MV-4-11 (cell line): ENCODE measurements at regions not wholly inside any gene's neighbourhood (a gene's known extent, or its start where the extent isn't known, plus 50 kb on each side); places are given as distances from the start of the nearest gene placed in this dataset.

Source experiments
- DNase-seq: peaks from one replicate; lab custom pipeline; 2025; lab: John Stamatoyannopoulos, UW

DNA sequence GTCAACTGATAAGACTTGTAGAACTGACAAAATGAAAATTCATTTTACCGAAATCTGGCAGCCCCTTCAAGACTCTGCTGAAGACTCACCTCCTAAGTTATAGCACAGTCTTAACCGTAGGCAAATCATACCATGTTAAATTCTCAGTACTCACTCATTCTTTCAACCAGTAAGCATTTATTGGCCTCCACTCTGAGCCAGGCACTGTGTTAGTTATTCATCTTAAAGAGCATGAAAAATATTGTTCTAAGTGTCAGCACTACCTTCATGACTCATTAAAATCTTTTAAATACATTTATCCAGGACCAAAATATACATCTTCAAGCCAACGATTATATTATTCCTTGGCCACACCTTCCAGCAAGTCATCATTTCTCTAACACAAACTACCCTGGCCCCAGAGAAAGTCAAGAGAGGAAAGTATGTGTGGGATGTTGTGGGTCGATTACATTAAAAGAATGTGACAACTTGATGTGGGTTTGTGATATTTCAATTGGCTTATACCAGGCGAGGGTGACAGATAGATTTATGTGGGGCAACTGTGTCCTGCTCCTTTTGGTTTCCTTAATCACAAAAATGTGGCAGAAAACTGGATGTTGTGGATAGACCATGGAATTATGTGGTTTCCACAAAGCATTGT is 55.0 kb downstream of the TMEM30B start:
- no peak for DNase-seq

- DNase-seq: no peak
Observed at GRCh38 chr14:61225344-61225743, 55.8 kb downstream of the TMEM30B start.

- DNase-seq: no peak
Observed at GRCh38 chr14:61223552-61223951, 57.6 kb downstream of the TMEM30B start.

- no peak for DNase-seq
Observed at GRCh38 chr14:61222388-61222787, 58.8 kb downstream of the TMEM30B start.

DNA sequence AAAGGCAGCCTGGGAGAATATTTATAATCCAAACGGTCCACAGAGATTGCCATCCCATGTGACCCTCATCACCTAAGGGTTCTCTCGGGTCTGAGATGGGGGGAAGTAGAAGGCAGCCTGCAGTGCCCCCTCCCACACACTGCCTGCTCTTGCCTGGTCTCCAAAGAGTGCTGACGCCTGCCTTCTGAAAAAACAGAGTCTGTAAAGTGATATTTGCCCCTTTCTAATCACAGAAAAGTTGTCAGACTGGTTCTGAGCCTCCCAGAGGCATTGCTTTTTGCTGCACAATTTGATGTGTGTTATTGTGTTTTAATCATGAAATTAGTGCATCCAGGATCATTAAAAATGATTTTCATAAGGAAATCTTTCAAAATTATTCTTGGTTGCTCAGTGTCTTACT is 59.2 kb downstream of the TMEM30B start:
- DNase-seq: no peak

GRCh38 chr14:61219673-61220072 is 61.5 kb downstream of the TMEM30B start:
- no peak for DNase-seq

DNA sequence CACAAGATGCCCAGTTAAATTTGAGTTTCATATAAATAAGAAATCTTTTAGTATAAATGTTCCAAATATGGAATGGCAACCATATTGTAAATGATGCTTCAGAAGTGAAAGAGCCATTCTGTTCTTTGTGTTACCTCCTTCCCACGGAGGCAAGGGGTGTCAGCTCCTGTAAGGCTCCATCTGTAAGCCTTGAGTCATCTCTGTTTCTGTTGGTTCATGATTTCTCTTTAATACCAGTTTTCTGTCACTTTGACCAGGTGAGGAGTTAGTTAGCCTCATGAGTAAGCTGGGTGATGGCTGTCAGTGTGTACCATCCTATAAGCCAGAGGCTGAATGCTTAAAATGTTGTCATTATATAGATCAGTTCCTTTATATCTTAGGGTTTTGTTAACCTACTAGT is 61.9 kb downstream of the TMEM30B start:
- DNase-seq: no peak

DNA sequence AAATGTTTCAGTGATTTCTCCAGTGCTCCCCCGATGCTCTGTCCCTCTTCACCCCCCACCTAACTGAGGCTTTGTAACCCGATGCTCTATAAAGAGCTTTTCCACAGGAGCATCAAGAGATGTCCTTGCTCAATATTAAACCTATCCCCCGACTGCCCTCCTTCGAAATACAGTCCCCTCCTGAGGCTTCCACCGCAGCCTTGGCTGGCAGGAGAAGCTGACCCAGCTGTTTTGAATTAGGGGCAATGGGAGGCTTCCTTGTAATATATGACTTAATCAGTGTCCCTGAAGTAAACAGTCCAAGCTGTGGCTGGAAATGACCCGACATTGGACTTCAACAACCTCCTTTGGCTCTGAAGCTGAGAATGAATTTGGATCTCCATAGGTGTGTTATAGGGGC is 62.4 kb downstream of the TMEM30B start:
- no peak for DNase-seq

GRCh38 chr14:61218157-61218556 is 63.0 kb downstream of the TMEM30B start:
- no peak for DNase-seq

DNA sequence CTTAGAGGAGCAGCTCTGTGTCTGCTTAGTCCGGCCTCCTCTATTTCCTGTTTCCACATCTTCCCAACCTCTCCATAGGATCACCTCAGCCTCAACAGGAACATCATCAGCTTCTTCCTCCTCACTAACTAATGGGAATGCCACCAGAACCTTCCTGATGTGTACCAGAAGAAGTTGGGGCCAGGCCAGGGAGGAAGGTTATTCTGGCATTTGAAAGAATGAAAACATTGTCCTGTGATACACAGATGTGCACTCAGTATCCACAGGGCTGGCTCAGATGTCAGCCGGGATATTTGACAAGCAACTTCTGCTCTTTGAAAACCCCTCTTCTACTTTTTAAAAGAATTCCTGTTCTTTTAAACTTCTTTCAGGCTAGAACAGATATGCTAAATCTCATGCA is 63.6 kb downstream of the TMEM30B start:
- no peak for DNase-seq

DNA sequence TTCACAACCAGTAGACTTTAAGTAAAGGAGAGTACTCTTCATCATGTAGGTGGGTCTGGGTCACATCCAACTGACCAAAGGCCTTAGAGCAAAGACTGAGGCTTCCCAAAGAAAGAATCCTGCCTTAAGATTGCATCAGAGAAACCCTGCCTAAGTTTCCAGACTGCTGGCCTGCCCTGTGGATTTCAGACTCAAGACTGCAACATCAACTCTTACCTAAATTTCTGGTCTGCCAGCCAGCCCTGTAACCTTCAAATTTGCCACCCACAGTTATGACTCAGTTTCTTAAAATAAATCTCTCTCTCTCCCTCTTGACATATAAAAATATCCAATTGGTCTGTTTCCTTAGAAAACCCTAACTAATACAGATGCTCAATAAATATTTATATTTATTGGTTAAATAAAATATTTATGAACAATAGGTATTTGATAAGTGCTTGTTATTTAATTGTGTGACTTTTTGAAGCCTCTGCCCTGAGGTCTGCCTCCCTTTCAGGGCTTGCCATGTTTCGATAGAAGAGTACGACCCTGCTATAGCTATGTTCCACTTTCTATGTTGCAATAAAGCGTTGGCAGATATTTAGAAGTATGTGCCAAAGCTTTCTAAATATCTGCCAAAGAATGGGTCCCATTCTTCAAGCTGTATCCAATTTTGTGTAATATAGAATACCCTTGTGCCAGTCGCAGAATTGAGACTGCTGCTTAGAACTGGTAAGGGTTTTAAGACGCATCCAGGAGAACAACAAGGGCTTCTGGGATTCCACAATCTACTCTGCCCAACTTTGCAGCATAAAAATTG is 65.7 kb downstream of the TMEM30B start:
- DNase-seq: no peak

DNA sequence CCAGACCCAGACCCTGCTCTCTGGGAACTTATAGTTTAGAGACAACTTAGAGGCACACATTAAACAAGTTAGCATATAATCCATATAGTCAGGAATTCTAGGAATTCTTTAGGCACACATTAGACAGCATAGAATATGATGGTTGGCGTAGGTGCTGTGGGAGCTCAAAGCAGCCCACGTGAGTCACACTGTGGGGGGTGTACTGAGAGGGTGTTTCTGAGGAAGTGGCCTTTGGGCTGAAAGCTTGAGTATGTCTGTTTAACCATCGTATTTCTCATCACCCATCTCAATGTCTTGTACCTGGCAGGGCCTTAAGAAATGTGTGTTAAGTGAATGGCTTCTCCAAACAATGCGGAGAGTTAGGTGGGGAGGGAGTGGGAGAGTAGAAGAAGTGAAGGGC is 67.2 kb downstream of the TMEM30B start:
- peak; percentile 31 for DNase-seq

- no peak for DNase-seq
Observed at GRCh38 chr14:61213191-61213621, 67.9 kb downstream of the TMEM30B start.

DNA sequence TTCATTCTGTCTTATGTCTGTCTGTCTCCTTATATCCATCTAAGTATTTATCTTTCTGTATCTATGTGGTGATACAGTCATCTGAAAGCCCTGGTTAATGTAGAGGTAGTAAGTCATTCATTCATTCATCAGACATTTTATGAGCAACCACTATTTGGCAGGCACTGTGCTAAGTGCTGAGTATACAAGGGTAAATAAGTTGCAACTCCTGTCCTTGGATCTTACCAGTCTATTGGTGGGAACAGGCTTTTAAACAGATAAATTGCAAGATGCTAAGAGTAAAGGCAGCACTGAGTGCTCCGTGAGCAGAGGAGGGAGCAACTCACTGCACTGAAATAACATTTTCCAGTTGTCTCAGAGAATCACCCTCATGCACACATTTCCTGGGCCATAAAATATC is 68.6 kb downstream of the TMEM30B start:
- DNase-seq: no peak

DNA sequence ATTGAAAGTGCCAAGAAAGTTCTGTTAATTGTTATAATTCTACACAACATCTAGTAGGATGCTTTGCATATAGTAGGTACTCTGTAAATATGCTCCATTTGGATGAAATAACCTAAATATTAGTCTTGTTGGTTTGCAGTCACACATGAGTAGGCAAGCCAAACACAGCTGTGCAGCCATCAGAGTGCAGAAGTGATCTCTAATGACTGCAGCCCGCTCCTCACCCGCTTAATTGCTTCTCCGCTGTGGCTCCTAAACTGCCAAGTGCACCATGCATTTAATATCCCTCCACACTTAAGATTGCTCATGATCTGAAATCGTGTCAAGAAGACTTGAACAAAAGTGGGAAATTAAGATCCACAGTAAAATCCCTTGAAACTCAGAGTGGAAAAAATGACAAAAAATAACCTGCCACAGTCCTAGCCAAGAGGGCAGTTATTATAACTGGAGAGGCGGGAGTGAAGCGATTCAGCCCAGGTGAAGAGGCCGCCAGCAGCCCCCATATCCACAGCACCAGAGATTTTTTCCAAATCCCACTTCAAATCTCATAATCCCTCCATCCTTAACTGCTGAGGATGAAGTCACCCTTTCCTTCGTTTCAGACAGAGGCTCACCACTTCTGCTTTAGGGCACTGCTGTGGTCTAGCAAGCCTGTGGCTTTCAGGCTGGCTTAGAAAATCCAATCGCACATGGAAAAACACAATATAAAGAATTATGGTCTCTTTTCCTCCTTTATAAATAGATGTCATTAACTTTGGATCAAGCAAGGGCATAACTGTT is 69.5 kb downstream of the TMEM30B start:
- DNase-seq: peak; percentile 78

DNA sequence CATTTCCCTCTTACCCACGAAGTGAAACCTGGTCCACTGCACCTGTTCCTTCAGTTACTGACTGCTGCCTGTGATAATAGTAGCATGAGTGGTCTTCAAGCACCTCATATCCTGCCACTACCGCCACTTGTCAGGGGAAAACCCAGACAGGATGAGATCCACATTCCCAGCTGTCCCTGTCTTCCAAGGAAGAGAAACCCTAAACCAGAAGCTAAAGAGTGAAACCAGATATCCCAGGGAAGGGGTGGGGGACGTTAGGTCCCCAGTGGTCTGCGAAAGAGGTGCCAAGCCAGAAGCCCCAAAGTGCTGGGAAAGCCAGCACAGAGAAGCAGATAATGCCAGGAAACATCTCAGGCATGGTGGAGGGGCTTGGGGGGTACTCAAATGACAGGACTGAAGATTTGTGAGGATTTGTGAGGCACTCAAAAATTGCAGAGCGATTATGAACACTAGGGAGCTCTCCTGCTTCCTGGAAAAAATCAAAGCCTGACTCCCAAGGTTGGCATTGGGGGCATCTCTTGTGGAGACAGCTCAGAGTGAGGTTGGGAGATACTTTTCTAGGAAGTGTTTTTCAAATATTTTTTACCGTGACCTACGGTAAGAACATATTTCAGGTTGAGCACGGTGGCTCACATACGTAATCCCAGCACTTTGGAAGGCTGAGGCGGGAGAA is 77.9 kb downstream of the TMEM30B start:
- DNase-seq: no peak

DNA sequence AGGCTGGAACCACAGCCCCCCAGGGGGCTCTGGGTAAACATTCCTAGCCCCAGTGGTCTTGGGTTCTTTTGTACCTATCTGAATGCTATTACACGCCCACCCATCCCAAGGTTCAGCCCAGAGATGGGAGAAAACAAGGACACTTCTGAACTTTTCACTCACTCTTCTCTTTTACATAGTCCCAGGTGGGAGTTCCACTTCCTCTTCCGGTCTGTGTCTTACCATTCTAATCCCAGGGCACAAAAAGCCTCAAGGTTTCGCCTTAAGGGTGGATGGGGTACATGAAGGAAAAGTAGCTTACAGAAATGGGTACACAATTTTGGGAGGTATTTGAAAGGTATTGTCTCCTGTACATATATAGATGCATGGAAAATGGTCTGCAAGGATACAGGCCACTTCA is 79.0 kb downstream of the TMEM30B start:
- peak; percentile 12 for DNase-seq

DNA sequence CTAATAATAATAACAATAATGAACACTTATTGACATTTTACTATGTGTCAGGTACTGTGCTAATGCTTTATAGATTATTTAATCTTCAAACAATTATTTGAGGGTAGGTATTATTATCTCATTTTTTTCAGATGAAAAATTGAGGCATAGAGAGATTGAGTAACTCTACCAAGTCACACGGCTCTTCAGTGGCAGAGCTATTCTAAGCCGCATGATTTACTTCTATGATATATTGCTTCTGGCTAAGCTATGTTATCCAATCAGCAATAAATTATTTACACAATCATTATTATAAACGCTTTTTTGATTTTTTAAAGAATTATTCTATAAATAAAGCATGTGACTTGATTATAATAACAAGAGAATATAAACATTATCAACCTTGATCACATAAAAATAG is 80.0 kb downstream of the TMEM30B start:
- DNase-seq: no peak

- no peak for DNase-seq
Observed at GRCh38 chr14:61197416-61197815, 83.7 kb downstream of the TMEM30B start.

DNA sequence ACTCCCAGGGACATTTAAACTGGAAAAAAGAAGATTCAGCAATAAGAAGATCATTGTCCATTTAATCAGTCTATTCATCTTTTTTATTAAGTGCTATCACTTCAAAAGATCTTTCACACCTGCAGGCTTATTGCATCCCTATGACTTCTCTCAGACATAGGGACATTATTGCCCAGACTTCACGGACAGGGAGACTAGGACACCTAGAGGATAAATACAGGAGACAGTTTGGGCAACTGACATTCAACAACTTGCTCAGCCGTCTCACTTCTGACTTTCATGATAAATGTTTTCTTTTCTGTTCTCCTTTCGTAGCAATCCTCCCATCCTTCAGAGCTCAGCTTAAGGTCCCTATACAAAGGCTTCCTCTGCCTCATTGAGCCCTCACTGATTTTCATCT is 84.3 kb downstream of the TMEM30B start:
- no peak for DNase-seq

DNA sequence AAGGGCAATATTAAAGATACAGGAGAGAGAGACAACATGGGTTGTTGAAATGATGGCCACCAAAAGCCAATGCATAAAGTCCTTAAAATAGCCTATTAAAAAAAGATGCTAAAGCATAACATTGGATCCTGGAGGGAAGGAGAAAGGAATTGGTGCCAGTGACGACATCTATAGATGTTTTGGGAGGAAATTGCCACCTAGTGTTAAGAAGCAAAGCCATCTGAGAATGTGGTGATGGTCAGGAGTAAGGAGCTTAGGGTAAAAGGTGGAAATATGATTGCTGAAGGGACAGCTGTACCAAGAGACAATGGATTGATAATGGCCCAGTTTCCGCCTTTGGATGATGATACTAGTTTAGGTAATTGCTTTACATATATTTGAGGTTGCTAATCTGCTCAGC is 85.1 kb downstream of the TMEM30B start:
- no peak for DNase-seq

DNA sequence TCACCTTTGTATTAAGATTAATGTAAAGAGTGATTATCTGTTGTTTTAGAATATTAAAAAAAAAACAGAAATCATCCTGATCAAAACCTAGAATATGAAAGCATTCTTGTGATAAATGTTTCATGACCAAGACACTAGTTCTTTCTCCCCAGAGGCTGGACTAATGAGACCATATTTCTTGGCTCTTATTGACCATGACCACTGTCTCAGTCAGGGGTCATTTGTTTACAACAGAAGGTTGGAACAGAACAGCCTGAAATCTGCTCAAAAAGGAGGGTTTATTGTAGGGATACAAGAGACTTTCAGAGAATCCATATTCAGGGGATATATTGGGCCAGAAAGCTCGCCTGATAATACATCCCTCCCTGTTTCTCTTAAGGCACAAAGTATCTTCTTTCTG is 87.7 kb downstream of the TMEM30B start:
- DNase-seq: no peak
